ENCODE measurements at regions not wholly inside any gene's neighbourhood (a gene's known extent, or its start where the extent isn't known, plus 50 kb on each side); places are given as distances from the start of the nearest gene placed in this dataset.

DNA sequence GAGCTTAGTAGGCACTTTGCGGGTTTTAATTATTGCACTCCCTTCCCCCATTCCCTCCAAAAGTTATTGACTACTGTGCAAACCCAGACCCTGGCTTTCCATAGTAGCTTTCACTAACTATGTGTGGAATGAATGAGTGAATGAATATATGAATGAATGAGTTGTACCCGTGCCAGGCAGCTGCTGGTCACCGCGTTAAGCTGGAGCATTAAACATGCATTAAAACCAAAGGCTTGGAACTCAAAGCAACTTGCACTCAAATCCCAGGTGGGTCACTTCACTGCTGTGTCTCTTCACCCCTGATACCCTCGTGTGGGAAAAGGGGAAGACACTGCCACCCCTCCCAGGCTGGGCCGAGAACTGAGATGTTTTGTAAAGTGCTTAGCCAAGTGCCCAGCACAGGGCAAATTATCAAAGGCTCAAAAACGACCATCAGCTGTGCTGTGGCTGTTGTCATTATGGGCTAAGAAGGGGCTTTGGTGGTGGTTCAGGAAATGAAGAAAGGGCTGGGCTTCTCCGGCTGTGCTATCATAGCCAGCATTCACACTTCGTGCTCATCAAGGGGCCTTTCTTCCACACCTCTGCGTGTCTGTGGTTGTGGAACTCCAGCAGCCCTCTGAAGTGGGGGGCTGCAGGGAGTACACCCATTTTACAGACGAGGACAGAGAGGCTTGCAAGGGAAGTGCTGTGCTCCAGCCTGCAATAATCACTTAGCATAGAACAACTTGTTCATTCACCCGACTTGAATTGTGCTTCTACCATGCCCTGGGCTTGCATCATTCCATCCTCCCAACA is 60.2 kb upstream of the STX16 start:
- no peak for TF ChIP-seq POLR2A (IDR thresholded peaks at IDR 0.05)
- TF ChIP-seq, protein P1, sequence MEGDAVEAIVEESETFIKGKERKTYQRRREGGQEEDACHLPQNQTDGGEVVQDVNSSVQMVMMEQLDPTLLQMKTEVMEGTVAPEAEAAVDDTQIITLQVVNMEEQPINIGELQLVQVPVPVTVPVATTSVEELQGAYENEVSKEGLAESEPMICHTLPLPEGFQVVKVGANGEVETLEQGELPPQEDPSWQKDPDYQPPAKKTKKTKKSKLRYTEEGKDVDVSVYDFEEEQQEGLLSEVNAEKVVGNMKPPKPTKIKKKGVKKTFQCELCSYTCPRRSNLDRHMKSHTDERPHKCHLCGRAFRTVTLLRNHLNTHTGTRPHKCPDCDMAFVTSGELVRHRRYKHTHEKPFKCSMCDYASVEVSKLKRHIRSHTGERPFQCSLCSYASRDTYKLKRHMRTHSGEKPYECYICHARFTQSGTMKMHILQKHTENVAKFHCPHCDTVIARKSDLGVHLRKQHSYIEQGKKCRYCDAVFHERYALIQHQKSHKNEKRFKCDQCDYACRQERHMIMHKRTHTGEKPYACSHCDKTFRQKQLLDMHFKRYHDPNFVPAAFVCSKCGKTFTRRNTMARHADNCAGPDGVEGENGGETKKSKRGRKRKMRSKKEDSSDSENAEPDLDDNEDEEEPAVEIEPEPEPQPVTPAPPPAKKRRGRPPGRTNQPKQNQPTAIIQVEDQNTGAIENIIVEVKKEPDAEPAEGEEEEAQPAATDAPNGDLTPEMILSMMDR (IDR thresholded peaks at IDR 0.05): no peak
- no peak for TF ChIP-seq POLR2AphosphoS5 (IDR thresholded peaks at IDR 0.05)
- no peak for TF ChIP-seq EP300 (IDR thresholded peaks at IDR 0.05)

All from suprapubic skin (tissue), 4 donors.